ENCODE measurements at regions not wholly inside any gene's neighbourhood (a gene's known extent, or its start where the extent isn't known, plus 50 kb on each side); places are given as distances from the start of the nearest gene placed in this dataset.

DNA sequence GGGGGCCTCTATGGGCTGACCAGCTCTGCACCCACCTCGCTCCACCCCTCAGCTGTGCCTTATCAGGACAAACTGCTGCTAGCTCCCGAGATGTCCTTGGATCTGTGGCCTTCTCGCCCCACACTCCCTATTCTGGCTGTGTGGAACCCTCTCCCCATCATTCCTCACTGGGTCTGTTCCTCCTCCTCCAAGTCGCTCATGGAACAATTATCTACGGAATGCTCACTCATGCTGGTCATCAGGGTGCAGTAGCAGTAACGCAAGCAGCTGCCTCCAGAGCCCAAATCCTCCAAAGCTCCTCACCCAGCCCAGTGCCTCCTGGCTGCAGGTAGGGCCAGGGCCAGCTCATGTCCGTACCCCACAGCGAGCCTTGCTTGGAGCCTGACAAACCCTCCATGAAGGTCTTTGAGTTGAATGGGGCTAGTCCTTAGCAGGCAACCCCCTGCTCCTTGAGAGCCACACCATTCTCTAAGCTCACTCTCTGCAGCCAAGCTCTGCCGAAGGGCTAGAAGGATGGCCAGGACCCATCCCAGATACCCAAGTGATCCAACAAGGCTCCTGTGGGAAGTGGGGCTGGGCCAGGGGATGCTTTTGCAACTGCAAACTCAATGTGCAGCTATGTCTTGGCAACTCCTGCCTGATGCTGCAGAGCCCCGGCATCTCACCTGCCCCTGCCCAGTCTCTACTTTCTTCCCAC is 977.8 kb downstream of the TBC1D22A start:
- no peak for DNase-seq (ENCODE audit: low read depth)

DNA sequence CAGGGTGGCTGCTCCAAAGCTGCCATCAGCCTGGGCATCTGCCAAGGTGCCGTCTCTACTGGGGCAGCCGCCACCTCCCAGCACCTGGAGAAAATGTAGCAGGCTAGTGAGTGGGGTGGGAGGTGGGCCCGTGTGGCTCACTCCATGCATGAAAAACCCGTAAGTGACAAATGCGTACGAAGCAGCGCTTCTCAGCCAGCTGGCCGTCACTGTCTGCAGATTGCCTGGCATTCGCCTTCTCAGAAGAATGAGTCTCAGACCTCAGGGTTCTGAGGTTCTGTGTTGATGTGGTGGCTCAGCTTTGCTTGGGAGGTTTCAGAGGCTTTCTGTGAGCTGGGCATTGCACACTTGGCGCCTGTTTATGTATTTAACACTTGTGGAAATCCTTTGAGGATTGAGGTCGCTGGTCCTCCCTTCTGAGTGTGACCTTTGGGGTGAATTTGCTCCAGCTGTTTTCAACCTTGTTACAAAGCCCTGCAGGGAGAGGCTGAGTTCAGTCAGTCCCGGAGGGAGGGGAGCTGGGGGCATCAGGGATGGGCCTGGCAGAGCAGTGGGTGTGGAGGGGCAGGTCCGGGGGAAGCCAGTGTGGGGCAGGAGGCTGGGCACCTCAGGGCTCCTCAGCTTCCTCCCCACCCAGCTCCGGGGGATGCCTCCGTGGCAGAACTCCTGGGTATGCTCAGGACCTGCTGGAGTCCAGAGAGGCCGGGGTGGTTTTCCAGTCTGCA is 977.0 kb downstream of the TBC1D22A start:
- DNase-seq (ENCODE audit: low read depth), result no peak

DNA sequence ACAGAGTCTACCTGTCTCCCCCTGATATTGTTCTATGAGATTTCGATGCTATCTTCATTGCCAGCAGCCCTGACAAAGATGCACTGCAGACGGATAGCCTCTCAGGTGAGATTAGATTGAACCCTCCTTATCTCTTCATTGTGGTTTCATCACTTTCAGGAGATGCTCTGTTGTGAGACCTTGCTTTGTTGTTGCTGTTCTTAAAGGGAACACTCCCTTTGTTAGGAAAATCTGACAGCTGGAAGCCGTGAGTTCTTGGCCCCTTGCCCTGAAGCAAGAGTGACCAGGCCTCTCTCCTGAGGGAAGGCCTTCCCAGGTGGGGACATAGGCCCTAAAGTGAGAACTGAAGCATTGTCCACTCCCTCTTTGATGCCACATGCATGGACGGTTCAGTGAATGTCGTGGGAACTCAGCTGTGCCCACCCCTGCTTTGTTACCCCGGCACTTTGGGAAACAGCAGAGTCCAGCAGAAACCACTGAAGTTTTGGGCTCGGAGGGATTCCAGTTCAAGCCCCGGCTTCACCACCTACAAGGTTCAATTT is 976.1 kb downstream of the TBC1D22A start:
- no peak for DNase-seq (ENCODE audit: low read depth)

DNA sequence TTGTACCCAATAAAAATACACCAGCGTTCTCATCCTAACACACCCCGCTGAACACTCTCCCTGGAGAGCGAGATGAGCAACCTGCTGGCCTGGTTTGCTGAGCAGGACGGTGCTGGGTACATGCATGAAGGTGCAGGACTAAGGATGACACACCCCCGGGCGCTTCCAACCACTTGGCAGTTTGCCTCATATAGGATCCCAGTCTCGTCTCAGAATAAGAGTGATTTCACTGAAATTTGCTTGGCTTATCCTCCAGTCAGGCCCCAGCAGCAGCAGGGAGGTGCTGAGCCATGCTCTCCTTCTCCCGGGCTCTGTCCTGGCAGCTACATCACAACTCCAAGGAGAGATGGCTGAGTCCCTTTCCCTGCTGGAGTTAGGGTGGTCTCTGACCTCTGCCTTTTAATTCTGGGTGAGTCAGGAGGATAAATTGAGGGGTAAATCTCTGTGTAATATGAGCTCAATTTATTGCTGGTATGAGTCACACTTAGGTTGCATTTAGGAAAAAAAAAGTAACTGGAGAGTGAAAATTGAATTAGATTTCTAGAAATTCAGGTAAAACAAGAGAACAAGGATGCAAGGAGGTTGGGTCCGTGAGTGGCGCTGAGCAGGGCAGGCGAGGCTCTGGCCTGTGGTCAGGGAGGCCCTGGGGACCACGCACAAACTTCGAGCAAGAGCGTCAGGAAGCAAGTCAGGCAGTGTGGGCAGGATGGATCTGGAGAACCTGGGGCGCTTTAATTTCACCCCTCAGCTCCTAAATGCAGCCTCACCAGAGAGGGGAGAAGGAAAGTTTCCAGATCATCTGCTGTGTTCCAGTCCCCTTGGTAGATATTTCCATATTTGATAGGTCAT is 974.0 kb downstream of the TBC1D22A start:
- DNase-seq (ENCODE audit: low read depth), result peak; percentile 79

DNA sequence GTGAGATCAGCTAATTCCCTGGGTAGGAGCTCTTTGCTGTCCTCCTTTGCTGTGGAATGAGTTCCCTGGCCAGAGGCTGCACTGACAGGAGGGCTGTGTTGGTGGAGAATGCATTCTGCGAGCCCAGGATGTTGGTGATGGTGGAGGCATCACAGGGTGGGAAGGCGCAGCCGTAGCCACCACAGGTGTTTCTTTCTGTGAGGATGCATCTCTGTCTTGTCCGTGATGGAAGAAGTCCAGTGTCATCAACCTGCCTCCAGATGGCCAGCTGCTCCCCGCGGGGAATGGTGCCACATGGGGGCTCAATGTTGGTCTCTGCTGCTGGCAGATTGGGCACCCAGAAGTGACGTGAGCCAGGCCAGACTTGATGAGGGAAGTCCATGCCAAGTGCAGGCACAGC is 972.1 kb downstream of the TBC1D22A start:
- DNase-seq (ENCODE audit: low read depth), result no peak

DNA sequence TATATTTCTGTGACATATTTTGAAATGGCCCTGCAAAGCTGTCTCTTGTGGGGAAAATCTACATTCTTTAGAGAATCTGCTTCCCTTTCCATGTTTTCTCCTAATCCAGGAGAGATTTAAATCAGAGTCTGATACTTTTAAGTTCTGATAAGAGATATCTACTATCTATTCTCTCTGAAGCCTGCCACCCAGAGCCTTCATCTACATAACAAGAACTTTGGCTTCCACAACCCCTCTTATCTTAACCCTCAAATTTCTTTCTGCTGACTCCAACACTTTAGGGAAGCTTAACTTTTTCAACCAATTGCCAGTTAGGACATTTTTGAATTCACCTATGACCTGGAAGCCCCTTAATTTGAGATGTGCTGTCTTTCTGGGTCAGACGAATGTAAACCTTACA is 965.2 kb downstream of the TBC1D22A start:
- no peak for DNase-seq (ENCODE audit: low read depth)

DNA sequence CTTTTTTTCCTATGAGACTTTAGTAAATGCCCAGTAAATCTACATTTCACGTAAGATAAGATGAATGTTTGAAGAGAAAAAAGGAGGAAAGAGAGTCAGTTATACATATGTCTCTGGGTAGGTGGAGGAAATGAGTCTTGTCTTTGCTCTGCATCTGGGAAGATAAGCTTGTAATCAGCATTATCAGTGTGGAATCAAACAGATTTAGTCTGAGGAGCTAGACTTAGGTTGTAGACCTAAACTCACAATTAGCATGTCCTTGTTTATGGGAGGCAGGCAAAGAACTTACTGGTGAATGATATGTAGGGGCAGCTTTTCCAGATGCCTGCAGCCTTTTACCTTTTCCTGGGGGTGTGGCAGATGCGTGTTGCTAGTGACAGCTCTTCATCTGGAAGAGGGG is 962.3 kb downstream of the TBC1D22A start:
- DNase-seq (ENCODE audit: low read depth), result no peak

DNA sequence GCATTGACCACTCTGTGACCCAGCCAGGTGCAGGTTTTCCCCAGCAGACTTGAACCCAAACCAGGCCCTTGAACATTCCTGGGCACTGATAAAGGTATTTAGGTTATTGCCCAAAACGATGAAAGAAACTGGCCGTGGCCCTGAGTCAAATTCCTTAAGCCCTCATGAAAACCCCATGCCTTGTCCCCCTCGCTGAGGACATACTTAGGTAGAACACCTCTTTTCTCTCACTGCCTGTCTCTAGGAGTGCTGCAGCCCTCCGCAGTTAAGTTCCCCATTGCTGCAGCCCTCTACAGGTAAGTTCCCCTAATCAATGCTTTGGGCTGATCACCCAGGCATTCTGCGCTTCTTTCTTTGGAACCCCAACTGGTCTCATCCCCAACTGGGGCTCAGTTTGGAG is 961.6 kb downstream of the TBC1D22A start:
- no peak for DNase-seq (ENCODE audit: low read depth)

DNA sequence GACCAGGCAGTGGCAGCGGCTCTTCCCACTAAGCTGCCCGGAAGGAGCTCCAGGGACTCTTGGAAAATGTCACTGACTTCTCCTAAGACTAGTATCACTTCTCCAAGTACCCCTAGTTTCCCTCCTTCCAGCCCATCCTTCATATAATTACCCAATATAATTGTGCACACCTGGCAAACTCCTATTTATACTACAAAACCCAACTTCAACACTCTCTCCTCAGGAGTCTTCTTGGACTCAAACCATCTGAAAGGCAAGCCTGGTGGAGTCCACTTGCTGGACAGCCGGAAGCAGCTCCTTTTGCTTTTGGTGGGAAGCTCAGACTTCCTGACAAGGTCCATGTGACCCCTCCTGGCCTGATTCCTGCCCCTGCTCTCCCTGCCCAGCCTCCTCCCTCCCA is 955.9 kb downstream of the TBC1D22A start:
- DNase-seq (ENCODE audit: low read depth), result no peak

DNA sequence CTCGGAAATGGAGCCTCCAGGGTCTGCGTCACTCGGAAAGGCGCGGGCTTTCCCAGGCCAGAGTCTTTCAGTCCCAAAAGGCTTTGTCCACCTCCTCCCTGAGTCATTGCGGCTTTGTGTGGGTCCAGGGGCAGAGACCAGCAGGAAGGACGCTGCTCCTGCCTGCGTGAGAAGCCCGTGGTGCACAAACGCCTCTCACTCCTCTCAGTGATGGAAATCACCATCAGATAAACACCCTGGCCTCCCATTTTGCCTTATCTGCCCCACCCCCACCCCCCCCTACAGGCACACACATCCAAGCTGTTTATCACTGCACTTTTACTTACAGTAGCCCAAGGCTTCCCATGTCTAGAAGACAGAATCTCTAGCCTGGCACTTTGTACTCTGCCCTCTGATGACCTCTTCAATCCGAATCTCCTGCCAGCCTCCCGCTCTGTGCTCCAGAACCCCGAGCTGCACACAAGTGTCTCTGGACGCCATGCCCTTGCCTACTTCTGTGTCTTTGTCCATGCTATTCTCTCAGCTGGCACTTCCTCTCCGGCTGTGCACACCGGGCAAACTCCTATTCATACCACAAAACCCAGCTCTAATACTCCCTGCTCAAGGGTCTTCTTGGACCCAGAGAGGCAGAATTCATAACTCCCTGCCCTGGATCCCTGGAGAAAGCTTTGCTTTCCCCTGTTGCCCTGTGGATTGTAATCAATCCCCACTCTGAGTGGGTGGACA is 954.6 kb downstream of the TBC1D22A start:
- DNase-seq (ENCODE audit: low read depth), result no peak

DNA sequence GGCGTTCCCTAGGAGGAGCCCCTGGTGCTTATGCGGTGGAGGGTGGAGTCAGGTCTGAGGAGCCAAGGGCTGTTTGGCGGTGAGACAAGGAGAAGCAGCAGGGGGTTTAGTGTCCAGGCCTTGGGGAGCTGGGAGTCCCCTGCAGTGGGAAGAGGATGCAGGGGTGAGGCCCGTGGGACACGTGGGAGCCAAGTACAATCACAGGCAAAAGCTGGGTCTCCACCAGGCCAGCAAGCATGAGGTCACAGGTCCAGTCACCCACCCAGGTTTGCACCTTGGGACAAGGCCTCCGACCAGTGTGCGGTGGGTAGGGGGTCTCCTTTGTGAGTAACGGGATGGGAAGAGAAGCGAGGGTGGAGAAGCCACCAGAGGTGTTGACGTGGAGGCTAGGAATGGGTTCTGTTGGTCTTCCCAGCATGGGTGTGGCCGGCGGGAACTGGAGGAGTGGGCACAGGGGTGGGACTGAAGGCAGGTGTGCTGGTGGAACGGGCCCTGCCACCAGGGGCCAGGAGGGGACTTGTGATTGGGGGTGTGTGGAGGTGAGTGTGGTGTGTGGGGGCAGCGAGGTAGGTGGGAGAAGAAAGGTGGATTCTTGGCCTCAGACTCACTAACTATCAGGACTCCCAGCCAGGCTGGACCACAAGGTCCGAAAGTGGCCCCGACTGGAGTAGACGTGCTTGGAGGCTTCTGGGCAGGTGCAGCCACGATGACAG is 953.6 kb downstream of the TBC1D22A start:
- DNase-seq (ENCODE audit: low read depth), result no peak

DNA sequence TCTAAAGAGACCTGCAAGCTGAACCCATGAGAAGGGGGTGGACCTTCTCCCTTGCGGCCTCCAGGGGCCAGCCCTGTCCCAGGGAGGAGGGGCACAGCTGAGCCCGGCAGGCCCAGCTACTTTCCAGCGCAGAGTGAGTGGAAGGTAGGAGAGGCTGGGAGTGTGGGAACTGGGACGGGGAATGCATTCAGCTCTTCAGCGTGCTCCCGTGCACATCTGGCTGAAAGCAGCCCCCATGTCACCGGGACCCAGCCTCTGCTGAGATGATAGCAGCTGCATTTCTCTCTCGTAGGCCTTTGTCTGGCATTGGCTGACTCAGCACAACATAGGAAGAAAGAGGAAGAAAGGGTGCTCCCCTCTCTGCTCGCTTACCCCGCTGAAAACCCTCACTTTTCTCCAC is 951.5 kb downstream of the TBC1D22A start:
- DNase-seq (ENCODE audit: low read depth), result no peak

DNA sequence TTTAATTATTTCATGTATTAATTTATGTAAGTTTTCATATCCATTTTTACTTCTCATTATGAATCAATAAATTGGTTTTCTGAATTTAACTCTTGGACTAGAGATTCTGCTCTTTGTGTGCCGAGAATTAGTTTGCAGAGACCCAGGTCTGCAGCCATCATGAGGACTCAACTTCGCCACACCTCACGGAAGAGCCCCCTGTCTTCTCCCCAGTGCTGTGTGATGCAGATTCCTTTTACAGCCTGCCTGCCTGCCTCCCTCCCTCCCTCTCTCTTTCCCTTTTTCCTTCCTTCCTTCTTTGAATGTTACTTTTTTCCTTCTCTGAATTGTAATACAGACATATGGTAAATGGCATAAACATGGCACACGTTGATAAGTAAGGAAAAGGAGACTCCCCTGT is 947.7 kb downstream of the TBC1D22A start:
- no peak for DNase-seq (ENCODE audit: low read depth)

DNA sequence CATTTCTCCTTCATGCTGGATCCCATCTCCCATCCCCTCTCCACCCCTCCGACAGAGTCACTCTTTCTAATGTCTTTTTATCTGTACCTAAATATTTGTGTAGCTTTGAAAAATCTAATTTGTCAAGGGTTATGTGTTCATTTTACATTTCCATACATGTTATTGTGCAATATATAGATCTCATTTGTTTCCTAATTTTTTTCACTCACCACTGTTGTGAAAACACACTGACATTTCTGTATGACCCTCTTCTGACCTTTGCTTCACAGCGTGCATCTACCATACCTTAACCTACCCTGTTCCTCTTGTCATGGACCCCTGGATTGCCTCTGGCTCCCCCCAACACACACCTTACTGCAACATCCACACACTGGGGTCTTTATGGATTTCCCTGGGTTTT is 942.9 kb downstream of the TBC1D22A start:
- DNase-seq (ENCODE audit: low read depth), result no peak

DNA sequence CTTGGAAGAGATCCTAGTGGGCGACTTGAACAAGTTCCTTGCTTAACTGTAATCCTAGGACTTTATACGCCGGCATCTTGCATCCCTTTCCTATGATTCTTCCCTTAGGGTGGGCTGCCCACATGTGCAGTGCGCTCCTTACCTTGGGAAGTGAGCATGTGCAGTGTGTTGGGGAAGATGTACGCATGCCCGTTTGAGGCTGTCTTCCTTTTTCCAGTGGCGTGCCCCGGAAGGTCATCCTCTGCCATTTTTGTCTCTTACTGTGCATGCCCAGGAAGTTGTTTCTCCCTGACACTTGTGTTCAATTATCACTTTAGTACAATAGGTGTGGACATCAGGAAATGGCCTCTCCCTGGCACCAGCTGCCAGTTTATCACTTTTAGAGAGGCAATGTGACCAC is 936.5 kb downstream of the TBC1D22A start:
- DNase-seq (ENCODE audit: low read depth), result no peak

DNA sequence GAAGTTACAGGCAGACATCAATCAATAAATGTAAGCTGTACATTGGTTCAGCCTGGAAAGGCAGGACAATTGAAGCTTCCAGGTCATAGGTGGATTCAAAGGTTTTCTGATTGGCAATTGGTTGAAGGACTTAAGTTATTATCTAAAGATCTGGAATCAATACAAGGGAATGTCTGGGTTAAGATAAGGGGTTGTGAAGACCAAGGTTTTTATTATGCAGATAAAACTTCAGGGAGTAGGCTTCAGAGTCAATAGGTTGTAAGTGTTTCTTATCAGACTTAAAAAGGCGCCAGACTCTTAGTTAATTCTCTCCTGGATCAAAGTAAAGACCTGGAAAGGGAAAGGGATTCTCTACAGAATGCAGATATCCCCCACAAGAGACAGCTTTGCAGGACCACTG is 935.4 kb downstream of the TBC1D22A start:
- no peak for DNase-seq (ENCODE audit: low read depth)

DNA sequence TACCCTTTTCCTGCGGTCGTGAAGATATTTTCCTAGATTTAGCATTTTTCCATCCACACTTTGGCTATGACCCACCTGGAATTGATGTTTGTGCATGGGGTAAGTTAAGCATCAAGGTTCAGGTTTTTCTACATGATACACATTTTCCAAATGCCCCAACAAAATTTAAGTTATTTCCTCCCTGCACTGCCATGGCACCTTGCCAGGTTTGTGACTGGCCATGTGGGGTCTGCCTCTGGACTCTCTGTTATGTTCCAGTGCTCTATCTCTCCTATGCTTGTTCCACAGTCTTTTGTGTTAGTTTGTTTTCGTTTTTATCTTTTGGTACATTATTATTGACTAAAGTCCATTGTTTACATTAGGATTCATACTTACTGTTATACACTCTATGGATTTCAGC is 934.3 kb downstream of the TBC1D22A start:
- no peak for DNase-seq (ENCODE audit: low read depth)

DNA sequence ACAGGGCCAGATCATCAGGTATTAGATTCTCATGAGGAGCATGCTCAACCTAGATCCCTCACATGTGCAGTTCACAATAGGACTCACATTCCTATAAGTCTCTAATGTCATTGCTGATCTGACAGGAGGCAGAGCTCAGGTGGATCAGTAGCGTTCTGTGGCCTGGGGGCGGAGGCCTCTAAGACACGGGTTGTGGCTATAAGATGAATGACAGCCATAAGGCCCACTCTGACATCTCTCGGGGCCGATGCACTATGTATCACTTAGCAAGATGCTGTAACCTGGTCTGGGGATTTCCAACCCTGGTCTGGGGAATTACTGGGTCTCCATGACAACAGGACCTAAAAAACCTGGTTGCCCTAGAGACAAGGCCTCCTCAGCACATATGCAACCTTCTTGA is 932.7 kb downstream of the TBC1D22A start:
- no peak for DNase-seq (ENCODE audit: low read depth)

DNA sequence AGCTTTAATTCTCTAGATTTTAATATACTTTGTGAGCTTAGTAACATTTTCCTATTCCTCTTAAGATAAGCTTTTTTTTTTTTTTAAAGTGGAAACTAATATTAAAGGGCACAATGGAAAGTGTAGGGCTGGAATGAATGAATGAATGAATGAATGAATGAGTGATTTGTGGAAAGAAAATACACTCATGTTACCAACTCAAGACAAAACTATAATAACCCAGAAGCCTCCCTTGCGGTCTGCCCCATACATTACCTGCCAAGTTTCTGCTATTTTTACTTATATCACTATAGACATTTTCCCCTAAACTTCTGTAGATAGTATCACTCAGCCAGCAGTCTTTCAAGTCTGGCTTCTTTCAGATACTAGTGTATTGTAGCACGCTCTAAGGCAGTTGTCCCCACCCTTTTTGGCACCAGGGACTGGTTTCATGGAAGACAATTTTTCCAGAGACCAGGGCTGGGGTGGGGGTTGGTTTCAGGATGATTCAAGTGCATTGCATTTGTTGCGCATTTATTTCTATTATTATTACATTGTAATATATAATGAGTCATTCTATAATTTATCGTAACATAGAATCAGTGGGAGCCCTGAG is 932.2 kb downstream of the TBC1D22A start:
- no peak for DNase-seq (ENCODE audit: low read depth)

DNA sequence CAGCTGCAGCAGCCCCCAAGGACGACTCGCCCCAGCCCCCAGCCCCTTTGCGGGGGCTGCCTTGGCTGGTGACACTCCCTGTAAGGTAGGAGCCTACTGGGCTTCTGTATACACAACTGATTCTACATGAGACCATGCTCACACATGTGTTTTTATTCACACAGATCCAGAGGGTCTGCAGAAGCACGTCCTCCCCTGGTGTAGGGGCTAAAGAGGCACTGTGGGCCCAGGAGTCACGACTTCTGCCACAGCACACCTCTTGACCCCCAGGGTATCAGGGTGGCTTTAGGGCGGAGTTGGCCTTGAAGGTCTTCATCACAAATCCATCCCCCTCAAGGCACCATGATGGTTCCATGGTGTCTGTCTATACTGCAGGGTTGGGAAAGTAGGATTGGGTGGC is 931.2 kb downstream of the TBC1D22A start:
- DNase-seq (ENCODE audit: low read depth), result no peak
